ENCODE measurements at regions not wholly inside any gene's neighbourhood (a gene's known extent, or its start where the extent isn't known, plus 50 kb on each side); places are given as distances from the start of the nearest gene placed in this dataset.
A peak's percentile ranks its signal among the peaks of the same experiment; 100 is the strongest.

DNA sequence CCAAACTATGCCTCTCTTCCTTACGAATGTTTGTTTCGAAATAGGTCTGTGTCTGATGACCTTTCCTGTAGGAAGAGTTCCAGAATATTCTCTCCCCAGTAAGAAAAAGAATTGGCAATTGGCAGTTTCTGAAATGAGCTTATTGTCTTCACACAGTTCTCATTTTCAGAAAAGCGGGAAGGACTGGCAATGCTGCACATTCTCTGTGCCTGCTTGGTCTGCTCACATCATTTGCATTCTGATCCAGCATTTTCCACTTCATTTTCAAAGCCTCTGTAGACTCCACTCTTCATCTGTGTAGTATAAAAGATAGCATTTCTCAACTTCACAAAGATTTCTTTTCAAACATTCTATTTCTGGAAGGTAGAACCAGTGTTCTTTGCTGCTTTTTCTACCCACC lies 120.6 kb upstream of the CCDC112 start:
- DNase-seq (no peak), ATAC-seq (no peak)
- no peaks in the 10 kb centered on the region for H3K9me3 ChIP-seq
- H3K4me1 ChIP-seq (ENCODE audit: low read depth): peaks cover 51% of the 10 kb centered on the region
- no peak overlapping the region for H3K4me3 ChIP-seq
- TF ChIP-seq, protein P1, sequence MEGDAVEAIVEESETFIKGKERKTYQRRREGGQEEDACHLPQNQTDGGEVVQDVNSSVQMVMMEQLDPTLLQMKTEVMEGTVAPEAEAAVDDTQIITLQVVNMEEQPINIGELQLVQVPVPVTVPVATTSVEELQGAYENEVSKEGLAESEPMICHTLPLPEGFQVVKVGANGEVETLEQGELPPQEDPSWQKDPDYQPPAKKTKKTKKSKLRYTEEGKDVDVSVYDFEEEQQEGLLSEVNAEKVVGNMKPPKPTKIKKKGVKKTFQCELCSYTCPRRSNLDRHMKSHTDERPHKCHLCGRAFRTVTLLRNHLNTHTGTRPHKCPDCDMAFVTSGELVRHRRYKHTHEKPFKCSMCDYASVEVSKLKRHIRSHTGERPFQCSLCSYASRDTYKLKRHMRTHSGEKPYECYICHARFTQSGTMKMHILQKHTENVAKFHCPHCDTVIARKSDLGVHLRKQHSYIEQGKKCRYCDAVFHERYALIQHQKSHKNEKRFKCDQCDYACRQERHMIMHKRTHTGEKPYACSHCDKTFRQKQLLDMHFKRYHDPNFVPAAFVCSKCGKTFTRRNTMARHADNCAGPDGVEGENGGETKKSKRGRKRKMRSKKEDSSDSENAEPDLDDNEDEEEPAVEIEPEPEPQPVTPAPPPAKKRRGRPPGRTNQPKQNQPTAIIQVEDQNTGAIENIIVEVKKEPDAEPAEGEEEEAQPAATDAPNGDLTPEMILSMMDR (IDR thresholded peaks at IDR 0.05): no peak
- no peaks in the 10 kb centered on the region for H3K36me3 ChIP-seq (ENCODE audit: low read depth)
- intact Hi-C loops (cut with DNase I, micrococcal nuclease): no loop called here

DNA sequence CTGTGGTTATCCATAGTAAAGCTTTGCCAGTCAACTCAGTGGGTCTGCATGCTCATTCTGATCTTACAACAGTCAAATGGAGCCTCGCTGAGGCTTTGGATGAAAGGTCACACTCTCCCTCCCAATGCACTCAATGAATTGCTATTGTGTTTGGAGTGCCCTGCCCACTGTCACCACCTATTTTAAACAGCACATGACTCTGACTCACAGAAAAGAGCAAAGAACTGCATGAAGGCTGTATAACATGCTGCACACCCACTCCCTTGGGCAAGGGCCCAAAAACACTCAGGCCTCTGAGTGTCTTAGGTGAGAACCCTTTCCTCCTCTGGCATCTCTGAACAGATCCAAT lies 118.7 kb upstream of the CCDC112 start:
- TF ChIP-seq, protein P1 (IDR thresholded peaks at IDR 0.05): no peak
- no peak overlapping the region for H3K4me3 ChIP-seq
- H3K36me3 ChIP-seq (ENCODE audit: low read depth): no peaks in the 10 kb centered on the region
- ATAC-seq (peak; percentile 92), DNase-seq (peak; percentile 83 to 97 (median 86))
- H3K9me3 ChIP-seq: no peaks in the 10 kb centered on the region
- peaks cover 51% of the 10 kb centered on the region for H3K4me1 ChIP-seq (ENCODE audit: low read depth)
- intact Hi-C loops (cut with DNase I, micrococcal nuclease): no loop called here

DNA sequence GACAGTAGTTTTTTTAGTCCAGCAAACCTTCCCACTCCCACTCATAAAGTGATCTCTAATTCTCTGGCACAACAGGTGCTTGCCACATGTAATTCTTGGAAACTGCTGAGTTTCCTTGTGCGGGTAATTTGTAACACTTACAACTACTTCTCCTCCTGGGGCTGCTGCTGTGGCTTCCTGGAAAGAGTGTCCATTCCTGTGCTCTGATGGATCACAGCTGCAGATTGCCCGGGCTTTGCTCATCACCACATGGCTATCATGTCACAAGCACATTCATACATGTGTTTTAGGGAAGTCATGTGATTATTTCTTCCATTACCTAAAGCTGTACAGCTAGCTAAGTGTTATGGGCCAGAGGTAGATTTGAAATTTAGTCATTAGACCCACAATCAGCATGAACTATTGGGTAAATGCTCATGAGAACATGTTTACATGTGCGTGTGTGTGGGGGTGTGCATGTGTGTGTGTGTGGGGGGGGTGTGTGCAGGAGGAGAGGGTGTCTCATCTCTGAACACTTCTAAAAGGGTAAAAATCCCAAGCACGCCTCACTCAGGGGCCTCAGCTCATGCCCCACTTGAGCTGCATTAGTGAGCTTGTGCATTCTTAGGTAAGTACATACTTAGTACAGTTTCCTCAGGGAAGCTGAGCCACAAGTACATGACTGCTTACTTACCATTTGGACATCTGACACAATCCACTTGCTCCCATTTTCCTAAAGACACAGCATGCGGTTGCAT lies 118.1 kb upstream of the CCDC112 start:
- DNase-seq (peak in 2 of 3 donors; percentile 50 to 58), ATAC-seq (peak; percentile 66)
- Histone ChIP-seq H3K4me1 (ENCODE audit: low read depth) (peaks cover 51% of the 10 kb centered on the region), H3K36me3 (ENCODE audit: low read depth) (no peaks in the 10 kb centered on the region), H3K4me3 (no peak overlapping the region), H3K9me3 (no peaks in the 10 kb centered on the region)
- intact Hi-C loops (cut with DNase I, micrococcal nuclease): no loop called here
- TF ChIP-seq, protein P1 (IDR thresholded peaks at IDR 0.05): no peak

DNA sequence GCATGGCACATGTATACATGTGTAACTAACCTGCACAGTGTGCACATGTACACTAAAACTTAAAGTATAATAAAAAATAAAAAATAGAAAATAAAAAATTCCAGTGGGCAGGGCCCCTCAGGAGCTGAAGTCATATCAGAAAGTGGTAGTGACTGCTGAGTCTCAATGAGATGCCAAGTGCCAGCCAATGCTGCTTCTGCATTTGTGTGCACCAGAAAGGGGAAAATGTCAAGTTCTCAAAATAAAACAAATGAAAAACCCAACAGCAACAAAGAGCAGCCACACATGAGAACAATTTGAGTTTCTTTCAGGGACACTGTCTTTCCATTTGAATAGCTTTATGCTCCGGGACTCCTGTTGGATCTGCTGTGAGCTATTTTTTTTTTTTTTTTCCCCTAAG lies 117.2 kb upstream of the CCDC112 start:
- intact Hi-C loops (cut with DNase I, micrococcal nuclease): no loop called here
- peaks cover 45% of the 10 kb centered on the region for H3K4me1 ChIP-seq (ENCODE audit: low read depth)
- H3K9me3 ChIP-seq: no peaks in the 10 kb centered on the region
- ATAC-seq (no peak), DNase-seq (no peak)
- H3K36me3 ChIP-seq (ENCODE audit: low read depth): no peaks in the 10 kb centered on the region
- TF ChIP-seq, protein P1 (IDR thresholded peaks at IDR 0.05): no peak
- no peak overlapping the region for H3K4me3 ChIP-seq

DNA sequence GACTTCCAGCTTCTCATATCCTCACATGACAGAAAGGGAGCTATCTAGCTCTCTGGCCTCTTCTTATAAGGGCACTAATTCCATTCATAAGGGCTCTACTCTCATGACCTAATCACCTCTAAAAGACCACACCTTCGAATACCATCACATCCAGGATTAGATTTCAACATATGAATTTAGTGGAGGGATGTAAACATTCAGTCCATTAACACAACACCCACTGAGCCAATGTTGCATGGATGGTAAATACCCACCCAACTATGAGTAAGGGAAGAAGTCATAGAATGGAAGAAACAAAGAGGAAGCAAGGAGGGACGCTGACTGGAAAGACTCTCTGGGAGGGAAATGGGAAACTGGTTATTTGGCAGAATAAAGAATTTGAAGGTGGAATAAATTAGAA lies 112.6 kb upstream of the CCDC112 start:
- TF ChIP-seq, protein P1 (IDR thresholded peaks at IDR 0.05): no peak
- no peak for DNase-seq
- peaks cover 6% of the 10 kb centered on the region for H3K4me1 ChIP-seq (ENCODE audit: low read depth)
- no peak overlapping the region for H3K4me3 ChIP-seq
- intact Hi-C loops (cut with DNase I, micrococcal nuclease): no loop called here
- ATAC-seq: no peak
- no peaks in the 10 kb centered on the region for H3K9me3 ChIP-seq
- H3K36me3 ChIP-seq (ENCODE audit: low read depth): no peaks in the 10 kb centered on the region
